SK-N-MC (cell line): ENCODE measurements at regions not wholly inside any gene's neighbourhood (a gene's known extent, or its start where the extent isn't known, plus 50 kb on each side); places are given as distances from the start of the nearest gene placed in this dataset.

Source experiments
- DNase-seq: peaks from one replicate; pipeline ENCODE4 v3.0.0-alpha.2; 2011; ENCODE audit warnings: low read depth, low spot score
- H3K27ac ChIP-seq: fragments of 200-600 bp; sonication (generic); 2 replicates; pipeline ENCODE4 v1.5.1; 2016; ENCODE audit warnings: mixed run types
- H3K36me3 ChIP-seq: fragments of 200-600 bp; sonication (generic); 2 replicates; pipeline ENCODE4 v1.6.1; 2017; ENCODE audit warnings: antibody characterized with exemption, low read length, mixed read lengths; ENCODE audit not compliant: insufficient read depth
- H3K4me3 ChIP-seq: fragments of 200-600 bp; sonication (generic); 2 replicates; pipeline ENCODE4 v1.5.1; 2016
- H3K9ac ChIP-seq: fragments of 200-600 bp; sonication (generic); 2 replicates; pipeline ENCODE4 v1.8.0; 2017; ENCODE audit warnings: mixed run types, mixed read lengths; ENCODE audit not compliant: insufficient read length
- H3K9me3 ChIP-seq: fragments of 200-600 bp; sonication (generic); 2 replicates; pipeline ENCODE4 v1.6.1; 2017; ENCODE audit warnings: low read depth, mild to moderate bottlenecking, antibody characterized with exemption, low read length, moderate library complexity, mixed read lengths
- EZH2 ChIP-seq: fragments of 200-600 bp; sonication (generic); IDR thresholded peaks from one replicate; pipeline ENCODE4 v1.6.1; 2017; ENCODE audit warnings: antibody characterized with exemption
- FOXP2 ChIP-seq: optimal IDR thresholded peaks from 2 replicates; pipeline ENCODE3; 2011; ENCODE audit warnings: mild to moderate bottlenecking, moderate library complexity; ENCODE audit not compliant: insufficient read depth; ENCODE audit errors: extremely low read length, control extremely low read depth
- POLR2AphosphoS5 ChIP-seq: IDR thresholded peaks from 2 replicates; pipeline ENCODE4 v1.6.1; 2012; ENCODE audit warnings: mild to moderate bottlenecking, low read depth, low read length, borderline replicate concordance

DNA sequence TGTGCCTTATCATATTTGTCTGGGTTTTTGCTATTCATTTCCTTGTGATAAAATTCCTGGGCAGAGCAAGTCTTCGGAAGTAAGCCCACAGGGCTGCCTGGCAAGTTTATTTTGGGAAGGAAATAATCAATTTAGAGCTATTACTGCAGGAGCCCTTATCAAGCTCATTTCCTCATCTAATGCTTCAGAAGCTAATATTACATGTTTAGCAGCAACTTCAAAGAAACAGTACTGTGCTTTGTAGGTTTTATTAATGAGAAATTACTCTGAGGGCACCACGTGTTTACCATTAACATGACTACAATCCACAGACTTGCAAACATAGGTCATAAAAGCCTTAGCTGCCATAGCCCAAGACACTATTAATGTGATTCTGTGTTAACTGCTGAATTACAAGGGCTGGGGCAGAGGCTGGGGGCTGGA lies 540.0 kb downstream of the SPRY1 start:
- Histone ChIP-seq H3K9me3 (no peaks in the 10 kb centered on the region), H3K36me3 (no peaks in the 10 kb centered on the region), H3K4me3 (no peak overlapping the region), H3K27ac (no peak overlapping the region), H3K9ac (no peak overlapping the region)
- DNase-seq = peak; percentile 8
- no peak for TF ChIP-seq EZH2
- TF ChIP-seq POLR2AphosphoS5 = no peak; the same call in 1 of the 2 replicates
- no peak for TF ChIP-seq FOXP2

GRCh38 chr4:123937581-123937980 lies 541.0 kb downstream of the SPRY1 start:
- DNase-seq = no peak

DNA sequence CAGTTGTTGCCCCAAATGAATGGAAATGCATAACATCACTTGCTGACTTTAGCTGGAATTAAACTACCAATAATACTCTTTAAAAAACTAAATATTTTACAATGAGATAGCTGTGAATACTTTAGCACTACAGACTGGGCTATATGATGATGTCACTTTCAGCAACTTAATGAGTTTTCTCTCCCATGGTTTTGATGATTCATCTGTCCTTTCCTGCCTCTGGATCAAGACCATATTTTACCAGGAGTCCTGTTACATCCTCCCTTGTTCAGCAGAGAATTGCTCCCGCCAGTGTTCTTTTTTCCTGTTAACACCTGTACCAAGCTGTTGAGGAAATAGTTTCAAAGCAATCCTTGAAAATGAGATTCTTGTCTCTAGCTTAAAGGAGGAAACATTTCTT lies 543.0 kb downstream of the SPRY1 start:
- Histone ChIP-seq H3K36me3 (no peaks in the 10 kb centered on the region), H3K9me3 (no peaks in the 10 kb centered on the region), H3K4me3 (no peak overlapping the region), H3K27ac (no peak overlapping the region), H3K9ac (no peak overlapping the region)
- DNase-seq = no peak
- TF ChIP-seq FOXP2 (no peak), EZH2 (no peak), POLR2AphosphoS5 (no peak)

More at GRCh38 chr4:123937581-123937980, 541.0 kb downstream of the SPRY1 start:
- Histone ChIP-seq H3K9ac (no peak overlapping the region), H3K4me3 (no peak overlapping the region), H3K27ac (no peak overlapping the region), H3K36me3 (no peaks in the 10 kb centered on the region), H3K9me3 (no peaks in the 10 kb centered on the region)
- TF ChIP-seq FOXP2 = no peak
- TF ChIP-seq EZH2 = no peak
- TF ChIP-seq POLR2AphosphoS5 = no peak

DNA sequence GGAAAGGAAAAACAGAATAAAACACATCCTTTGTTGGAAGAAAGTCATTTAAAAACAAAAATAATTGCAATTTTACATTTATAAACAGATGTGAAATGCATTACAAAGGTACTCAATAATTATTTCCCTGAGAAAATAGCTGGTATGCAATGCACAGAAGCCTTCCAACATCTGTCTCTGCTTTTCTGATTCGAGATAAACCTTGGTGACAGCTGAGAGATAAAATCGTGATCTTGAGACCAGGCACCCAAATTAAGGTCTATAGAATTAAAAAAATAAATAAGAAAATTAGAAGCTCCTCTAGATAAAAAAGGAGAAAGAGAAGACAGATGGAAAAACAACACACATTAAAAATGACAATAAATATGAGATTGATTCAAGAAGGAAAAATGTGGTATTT lies 544.0 kb downstream of the SPRY1 start:
- Histone ChIP-seq H3K9ac (no peak overlapping the region), H3K27ac (no peak overlapping the region), H3K4me3 (no peak overlapping the region), H3K36me3 (no peaks in the 10 kb centered on the region), H3K9me3 (no peaks in the 10 kb centered on the region)
- TF ChIP-seq EZH2 (no peak), POLR2AphosphoS5 (no peak), FOXP2 (no peak)
- no peak for DNase-seq

DNA sequence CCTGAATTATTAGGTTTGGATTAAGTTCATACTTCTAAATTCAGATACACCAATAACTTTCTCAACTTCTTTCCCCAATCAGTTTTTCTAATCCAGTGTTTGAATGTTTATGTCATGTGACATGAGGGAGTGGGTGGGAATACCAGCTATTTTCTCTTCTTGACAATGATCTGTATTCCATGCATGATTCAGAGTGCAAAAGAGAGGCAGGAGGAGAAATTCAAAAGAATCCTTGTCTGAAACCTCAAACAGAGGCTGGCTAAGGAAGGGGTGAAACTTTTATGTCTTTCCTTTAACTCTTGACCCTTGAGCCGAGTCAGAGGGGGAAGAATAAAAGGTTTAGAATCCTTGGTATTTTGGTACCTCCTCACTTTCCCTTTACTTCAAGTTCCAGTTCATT lies 544.7 kb downstream of the SPRY1 start:
- H3K9ac ChIP-seq = no peak overlapping the region
- no peak overlapping the region for H3K27ac ChIP-seq
- no peak for DNase-seq
- TF ChIP-seq FOXP2 (no peak), EZH2 (no peak), POLR2AphosphoS5 (no peak)
- no peaks in the 10 kb centered on the region for H3K9me3 ChIP-seq
- no peaks in the 10 kb centered on the region for H3K36me3 ChIP-seq
- H3K4me3 ChIP-seq = no peak overlapping the region

- no peak for DNase-seq
- no peaks in the 10 kb centered on the region for H3K9me3 ChIP-seq
- no peaks in the 10 kb centered on the region for H3K36me3 ChIP-seq
- H3K4me3 ChIP-seq = no peak overlapping the region
- no peak overlapping the region for H3K27ac ChIP-seq
- TF ChIP-seq EZH2 = no peak
- TF ChIP-seq FOXP2 = no peak
- no peak for TF ChIP-seq POLR2AphosphoS5
- H3K9ac ChIP-seq = no peak overlapping the region
Measured at GRCh38 chr4:123943976-123944375, 547.4 kb downstream of the SPRY1 start.

DNA sequence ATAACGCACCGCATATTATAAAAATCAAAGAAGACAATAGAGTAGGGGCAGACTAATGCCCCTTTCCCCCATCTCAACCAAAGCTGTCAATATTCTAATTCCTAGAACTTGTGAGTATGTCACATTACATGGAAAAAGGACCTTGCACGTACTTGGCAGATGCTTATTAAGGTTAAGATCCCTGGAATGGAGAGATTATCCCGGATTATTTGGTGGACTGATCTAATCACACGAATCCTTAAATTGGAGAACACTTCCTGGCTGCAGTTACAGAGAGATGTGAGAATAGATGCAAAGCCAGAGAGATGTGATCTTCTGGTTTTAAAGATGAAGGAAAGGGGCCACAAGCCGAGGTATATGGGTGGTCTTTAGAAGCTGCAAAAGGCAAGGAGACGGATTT lies 548.7 kb downstream of the SPRY1 start:
- Histone ChIP-seq H3K9me3 (no peaks in the 10 kb centered on the region), H3K27ac (no peak overlapping the region), H3K4me3 (no peak overlapping the region), H3K9ac (no peak overlapping the region), H3K36me3 (no peaks in the 10 kb centered on the region)
- no peak for DNase-seq
- TF ChIP-seq EZH2 (no peak), POLR2AphosphoS5 (no peak), FOXP2 (no peak)

GRCh38 chr4:123950530-123950929 lies 553.9 kb downstream of the SPRY1 start:
- TF ChIP-seq FOXP2 (no peak), POLR2AphosphoS5 (no peak), EZH2 (no peak)
- Histone ChIP-seq H3K4me3 (no peak overlapping the region), H3K9me3 (no peaks in the 10 kb centered on the region), H3K36me3 (no peaks in the 10 kb centered on the region), H3K9ac (no peak overlapping the region), H3K27ac (no peak overlapping the region)
- no peak for DNase-seq
